ENCODE measurements at regions not wholly inside any gene's neighbourhood (a gene's known extent, or its start where the extent isn't known, plus 50 kb on each side); places are given as distances from the start of the nearest gene placed in this dataset.

- DNase-seq (ENCODE audit: low spot score): no peak
Measured at GRCh38 chr3:139778682-139779233, 101.0 kb upstream of the NMNAT3 start.

GRCh38 chr3:139774560-139775302 lies 97.0 kb upstream of the NMNAT3 start:
- peak; percentile 25 for DNase-seq (ENCODE audit: low spot score)

GRCh38 chr3:139772539-139773500 lies 95.0 kb upstream of the NMNAT3 start:
- peak; percentile 68 for DNase-seq (ENCODE audit: low spot score)

- no peak for DNase-seq (ENCODE audit: low spot score)
Measured at GRCh38 chr3:139771331-139771730, 93.6 kb upstream of the NMNAT3 start.

GRCh38 chr3:139770577-139770976 lies 92.8 kb upstream of the NMNAT3 start:
- DNase-seq (ENCODE audit: low spot score): no peak

GRCh38 chr3:139769796-139770195 lies 92.0 kb upstream of the NMNAT3 start:
- no peak for DNase-seq (ENCODE audit: low spot score)

GRCh38 chr3:139764936-139765335 lies 87.2 kb upstream of the NMNAT3 start:
- DNase-seq (ENCODE audit: low spot score): peak; percentile 67

GRCh38 chr3:139764069-139764905 lies 86.5 kb upstream of the NMNAT3 start:
- no peak for DNase-seq (ENCODE audit: low spot score)

GRCh38 chr3:139762302-139762701 lies 84.5 kb upstream of the NMNAT3 start:
- DNase-seq (ENCODE audit: low spot score): no peak

GRCh38 chr3:139759470-139759869 lies 81.7 kb upstream of the NMNAT3 start:
- DNase-seq (ENCODE audit: low spot score): no peak

- peak; percentile 47 for DNase-seq (ENCODE audit: low spot score)
Measured at GRCh38 chr3:139758654-139759291, 81.0 kb upstream of the NMNAT3 start.

- no peak for DNase-seq (ENCODE audit: low spot score)
Measured at GRCh38 chr3:139757448-139758030, 79.8 kb upstream of the NMNAT3 start.

GRCh38 chr3:139756529-139757103 lies 78.8 kb upstream of the NMNAT3 start:
- no peak for DNase-seq (ENCODE audit: low spot score)

GRCh38 chr3:139755551-139755950 lies 77.8 kb upstream of the NMNAT3 start:
- no peak for DNase-seq (ENCODE audit: low spot score)

GRCh38 chr3:139751789-139752188 lies 74.0 kb upstream of the NMNAT3 start:
- DNase-seq (ENCODE audit: low spot score): no peak

GRCh38 chr3:139746481-139746880 lies 68.7 kb upstream of the NMNAT3 start:
- DNase-seq (ENCODE audit: low spot score): no peak

GRCh38 chr3:139745831-139746230 lies 68.1 kb upstream of the NMNAT3 start:
- peak; percentile 28 for DNase-seq (ENCODE audit: low spot score)

- DNase-seq (ENCODE audit: low spot score): no peak
Measured at GRCh38 chr3:139738697-139739096, 60.9 kb upstream of the NMNAT3 start.

- no peak for DNase-seq (ENCODE audit: low spot score)
Measured at GRCh38 chr3:139737682-139738361, 60.0 kb upstream of the NMNAT3 start.

GRCh38 chr3:139735191-139735590 lies 57.4 kb upstream of the NMNAT3 start:
- no peak for DNase-seq (ENCODE audit: low spot score)
